Chondrocyte (in vitro differentiated cells): ENCODE measurements at regions not wholly inside any gene's neighbourhood (a gene's known extent, or its start where the extent isn't known, plus 50 kb on each side); places are given as distances from the start of the nearest gene placed in this dataset.

ENCODE experiments used
- DNase-seq: peaks from one replicate; pipeline ENCODE4 v3.0.0; 2021; ENCODE audit warnings: mixed read lengths, low spot score
- H3K27ac Mint-ChIP-seq: one replicate; pipeline ENCODE4 v1.8.0; 2021; ENCODE audit warnings: mild to moderate bottlenecking, moderate library complexity, mixed read lengths; ENCODE audit not compliant: unreplicated experiment
- H3K27me3 Mint-ChIP-seq: 2 replicates; pipeline ENCODE4 v1.8.0; 2021; ENCODE audit warnings: low read depth, mixed read lengths
- H3K36me3 Mint-ChIP-seq: 2 replicates; pipeline ENCODE4 v1.8.0; 2021; ENCODE audit warnings: low read depth, mixed read lengths
- H3K4me1 Mint-ChIP-seq: 2 replicates; pipeline ENCODE4 v1.8.0; 2021; ENCODE audit warnings: low read depth, mild to moderate bottlenecking, mixed read lengths
- H3K4me3 Mint-ChIP-seq: one replicate; pipeline ENCODE4 v1.8.0; 2021; ENCODE audit warnings: mild to moderate bottlenecking, moderate library complexity, mixed read lengths; ENCODE audit not compliant: unreplicated experiment
- H3K9me3 Mint-ChIP-seq: 2 replicates; pipeline ENCODE4 v1.8.0; 2021; ENCODE audit warnings: low read depth, mixed read lengths
- CTCF ChIP-seq: fragments of 200-600 bp; sonication (generic); IDR thresholded peaks from 2 replicates; pipeline ENCODE4 v1.5.0; 2021; ENCODE audit warnings: antibody characterized with exemption, mild to moderate bottlenecking, moderate library complexity

GRCh38 chr14:101005447-101005846, 101.9 kb upstream of the RTL1 start:
- TF ChIP-seq CTCF: no peak
- no peak for DNase-seq
- no peak overlapping the region for H3K4me3 Mint-ChIP-seq
- peaks cover 1% of the 10 kb centered on the region for H3K36me3 Mint-ChIP-seq
- no peaks in the 10 kb centered on the region for H3K9me3 Mint-ChIP-seq
- H3K27ac Mint-ChIP-seq: no peak overlapping the region
- H3K27me3 Mint-ChIP-seq: no peaks in the 10 kb centered on the region
- H3K4me1 Mint-ChIP-seq: peaks cover 17% of the 10 kb centered on the region

- peaks cover 1% of the 10 kb centered on the region for H3K36me3 Mint-ChIP-seq
- peaks cover 17% of the 10 kb centered on the region for H3K4me1 Mint-ChIP-seq
- no peak overlapping the region for H3K4me3 Mint-ChIP-seq
- TF ChIP-seq CTCF: no peak
- no peaks in the 10 kb centered on the region for H3K27me3 Mint-ChIP-seq
- H3K27ac Mint-ChIP-seq: no peak overlapping the region
- no peak for DNase-seq
- peaks cover 3% of the 10 kb centered on the region for H3K9me3 Mint-ChIP-seq
These were observed 102.5 kb upstream of the RTL1 start for GRCh38 chr14:101006008-101006407.

GRCh38 chr14:101007004-101007614, 103.6 kb upstream of the RTL1 start:
- DNase-seq: no peak
- Mint-ChIP-seq H3K4me3 (no peak overlapping the region), H3K9me3 (peaks cover 12% of the 10 kb centered on the region), H3K4me1 (peaks cover 14% of the 10 kb centered on the region), H3K27ac (no peak overlapping the region), H3K27me3 (no peaks in the 10 kb centered on the region), H3K36me3 (peaks cover 6% of the 10 kb centered on the region)
- no peak for TF ChIP-seq CTCF

GRCh38 chr14:101007765-101008164, 104.2 kb upstream of the RTL1 start:
- no peaks in the 10 kb centered on the region for H3K27me3 Mint-ChIP-seq
- H3K4me1 Mint-ChIP-seq: peaks cover 14% of the 10 kb centered on the region
- H3K27ac Mint-ChIP-seq: no peak overlapping the region
- no peak for DNase-seq
- peaks cover 17% of the 10 kb centered on the region for H3K9me3 Mint-ChIP-seq
- H3K36me3 Mint-ChIP-seq: peaks cover 5% of the 10 kb centered on the region
- no peak for TF ChIP-seq CTCF
- H3K4me3 Mint-ChIP-seq: no peak overlapping the region

- Mint-ChIP-seq H3K27me3 (no peaks in the 10 kb centered on the region), H3K36me3 (peaks cover 5% of the 10 kb centered on the region), H3K27ac (no peak overlapping the region), H3K4me3 (no peak overlapping the region), H3K9me3 (peaks cover 17% of the 10 kb centered on the region), H3K4me1 (peaks cover 14% of the 10 kb centered on the region)
- no peak for TF ChIP-seq CTCF
- DNase-seq: no peak
These were observed 104.7 kb upstream of the RTL1 start for GRCh38 chr14:101008196-101008595.
